ENCODE measurements at regions not wholly inside any gene's neighbourhood (a gene's known extent, or its start where the extent isn't known, plus 50 kb on each side); places are given as distances from the start of the nearest gene placed in this dataset.

- TF ChIP-seq ZNF274 (IDR thresholded peaks at IDR 0.05; ENCODE audit: low read depth, low read length) = no peak
- no peak for TF ChIP-seq YY1 (IDR thresholded peaks at IDR 0.05; ENCODE audit: insufficient read depth, insufficient read length)
Measured at GRCh38 chr15:29558261-29558660, 264.0 kb downstream of the TJP1 start.

Measured in NT2/D1 (cell line).